ENCODE measurements at regions not wholly inside any gene's neighbourhood (a gene's known extent, or its start where the extent isn't known, plus 50 kb on each side); places are given as distances from the start of the nearest gene placed in this dataset.

DNA sequence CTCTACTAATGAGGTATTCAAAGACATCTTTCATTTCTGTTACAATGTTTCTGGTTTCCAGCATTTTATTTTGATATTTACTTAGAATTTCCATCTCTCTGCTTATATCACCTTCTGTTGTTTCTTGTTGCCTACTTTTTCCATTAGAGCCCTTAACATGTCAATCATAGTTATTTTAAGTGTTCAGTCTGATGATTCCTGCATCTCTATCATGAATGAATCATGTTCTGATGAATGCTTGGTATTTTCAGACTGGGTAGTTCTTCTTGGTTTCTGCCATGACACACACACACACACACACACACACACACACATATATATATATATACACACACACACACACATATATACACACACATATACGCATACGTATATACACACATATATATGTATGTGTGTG is 486.4 kb upstream of the ISX start:
- TF ChIP-seq POLR2AphosphoS5 (IDR thresholded peaks at IDR 0.05; ENCODE audit: borderline replicate concordance, low read depth, low read length) = no peak
- no peak for TF ChIP-seq EZH2 (IDR thresholded peaks at IDR 0.05)

All from SK-N-MC (cell line).